Caco-2 (cell line): ENCODE measurements at regions not wholly inside any gene's neighbourhood (a gene's known extent, or its start where the extent isn't known, plus 50 kb on each side); places are given as distances from the start of the nearest gene placed in this dataset.
"Not testable (repeated sequence)": the region's sequence is repeated elsewhere in the genome, so short reads cannot be mapped to it uniquely, and the experiment has no call there.

Experiments used
- BruUV-seq: library from RNA; stranded (reverse); fragments of 400-500 nt; replicated peaks from 2 replicates; lab custom pipeline; 2021; lab: Mats Ljungman, UMichigan
- CTCF ChIA-PET: fragments of 300-600 bp; sonication (Branson Sonifier 250); formaldehyde crosslinking; loops from one replicate; lab custom pipeline; 2022; ENCODE audit warnings: antibody characterized with exemption; lab: Charles Lee
- POLR2A ChIA-PET: fragments of 300-600 bp; sonication (Branson Sonifier 250); formaldehyde crosslinking; loops from one replicate; lab custom pipeline; 2022; ENCODE audit warnings: antibody characterized with exemption; lab: Charles Lee
- DNase-seq, 2 experiments: peaks; one replicate each; pipeline versions ENCODE4 v3.0.0 to v3.0.0-alpha.2; 2020 to 2022
- H3K27me3 ChIP-seq: replicated peaks from 2 replicates; pipeline ENCODE4 v1.6.0; 2011; ENCODE audit warnings: low read length; ENCODE audit not compliant: control insufficient read depth, insufficient read depth
- H3K36me3 ChIP-seq: 2 replicates; pipeline ENCODE4 v1.5.1; 2011; ENCODE audit warnings: low read length; ENCODE audit not compliant: control insufficient read depth, insufficient read depth
- H3K4me1 ChIP-seq: fragments of 250-450 bp; sonication (Bioruptor Pico); 2 replicates; pipeline ENCODE4 v1.5.1; 2020; ENCODE audit warnings: mild to moderate bottlenecking
- H3K4me3 ChIP-seq: 2 replicates; pipeline ENCODE4 v1.5.1; 2011; ENCODE audit warnings: low read depth, mild to moderate bottlenecking, control low read depth, low read length
- H3K9me3 ChIP-seq: fragments of 250-450 bp; sonication (Bioruptor Pico); 2 replicates; pipeline ENCODE4 v1.5.1; 2020; ENCODE audit warnings: mild to moderate bottlenecking, moderate library complexity
- H3K27ac Mint-ChIP-seq: one replicate; pipeline ENCODE4 v1.8.0; 2022; ENCODE audit warnings: mixed read lengths; ENCODE audit not compliant: unreplicated experiment
- H3K27me3 Mint-ChIP-seq: one replicate; pipeline ENCODE4 v1.8.0; 2022; ENCODE audit warnings: mixed read lengths; ENCODE audit not compliant: insufficient read depth, unreplicated experiment
- H3K36me3 Mint-ChIP-seq: one replicate; pipeline ENCODE4 v1.8.0; 2022; ENCODE audit warnings: mild to moderate bottlenecking, mixed read lengths; ENCODE audit not compliant: insufficient read depth, unreplicated experiment
- H3K4me1 Mint-ChIP-seq: one replicate; pipeline ENCODE4 v1.8.0; 2022; ENCODE audit warnings: low read depth, mixed read lengths; ENCODE audit not compliant: unreplicated experiment
- H3K4me3 Mint-ChIP-seq: one replicate; pipeline ENCODE4 v1.8.0; 2022; ENCODE audit warnings: mild to moderate bottlenecking, moderate library complexity, mixed read lengths; ENCODE audit not compliant: unreplicated experiment
- H3K9me3 Mint-ChIP-seq: one replicate; pipeline ENCODE4 v1.8.0; 2022; ENCODE audit warnings: mixed read lengths; ENCODE audit not compliant: unreplicated experiment
- CTCF ChIP-seq, 2 experiments: fragments of 200-600 bp in 1 of 2; IDR thresholded peaks; 1 replicate in 1 of 2; 2 replicates in 1 of 2; pipeline versions ENCODE4 v1.5.1 to v1.8.0; 2011 to 2022; ENCODE audit warnings: antibody characterized with exemption in 1 of 2, control low read depth in 1 of 2, inconsistent platforms in 1 of 2, low read depth in 1 of 2, low read length in 1 of 2, mild to moderate bottlenecking in 1 of 2, moderate library complexity in 1 of 2; ENCODE audit not compliant: insufficient read depth in 1 of 2, severe bottlenecking in 1 of 2, unreplicated experiment in 1 of 2
- intact Hi-C: fragments of 100-400 bp; cut with micrococcal nuclease; formaldehyde crosslinking; loops from one replicate; pipeline ENCODE4 v1.10.0; 2022; ENCODE audit not compliant: unreplicated experiment

DNA sequence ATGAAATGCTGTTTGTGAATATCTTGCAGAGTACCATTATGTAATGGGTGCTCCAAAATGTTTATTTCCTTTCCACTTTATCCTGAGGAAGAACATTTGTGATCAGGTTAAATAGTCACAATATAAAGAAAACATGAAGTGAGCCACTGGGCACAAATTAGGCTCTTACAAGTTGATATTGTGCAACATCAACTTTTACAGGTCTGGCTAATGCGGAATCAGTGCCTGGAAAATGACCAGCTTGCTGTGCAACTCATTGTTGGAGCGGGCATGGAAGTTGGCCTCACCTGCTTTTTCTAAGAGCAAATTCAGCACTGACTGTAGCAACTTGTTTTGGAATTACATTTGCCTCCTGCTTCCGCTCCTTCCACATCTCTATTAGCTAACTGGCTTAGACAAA is 216.9 kb upstream of the PLPPR1 start:
- Histone ChIP-seq H3K4me3 (no peak overlapping the region), H3K27me3 (no peaks in the 10 kb centered on the region), H3K9me3 (no peaks in the 10 kb centered on the region; the same call in 1 of the 2 replicates), H3K4me1 (no peaks in the 10 kb centered on the region), H3K36me3 (no peaks in the 10 kb centered on the region)
- no TSS peak for BruUV-seq
- ChIA-PET CTCF (no interaction called here), POLR2A (no interaction called here)
- DNase-seq: no peak
- Mint-ChIP-seq H3K36me3 (no peaks in the 10 kb centered on the region), H3K9me3 (no peaks in the 10 kb centered on the region), H3K4me3 (no peak overlapping the region), H3K27me3 (peaks cover 2% of the 10 kb centered on the region), H3K27ac (no peak overlapping the region), H3K4me1 (no peaks in the 10 kb centered on the region)
- TF ChIP-seq CTCF (IDR thresholded peaks at IDR 0.05; ENCODE audit: insufficient read depth in 1 of 2, low read depth in 1 of 2, low read length in 1 of 2, severe bottlenecking in 1 of 2, unreplicated experiment in 1 of 2): no peak
- intact Hi-C loops: no loop called here

DNA sequence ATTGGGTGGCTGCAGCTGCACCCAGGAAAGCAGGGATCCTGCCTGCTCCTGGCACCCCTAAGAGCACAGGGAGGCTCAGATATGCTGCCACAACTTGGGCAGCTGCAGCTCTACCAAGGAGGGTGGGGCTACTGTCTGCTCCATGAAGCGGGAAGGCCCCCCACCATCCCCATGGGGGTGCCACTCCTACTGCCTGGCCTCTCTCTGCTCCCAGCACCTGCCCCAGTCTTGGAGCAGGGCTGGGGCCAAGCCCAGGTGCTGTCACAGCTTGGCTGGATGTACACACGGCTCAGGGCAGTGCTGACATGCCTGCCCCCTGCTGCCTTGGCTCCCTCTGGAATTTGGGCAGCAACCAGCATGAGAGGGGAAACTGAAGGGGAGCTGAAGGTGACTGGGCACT is 214.7 kb upstream of the PLPPR1 start:
- intact Hi-C loops: no loop called here
- Histone ChIP-seq H3K4me1 (no peaks in the 10 kb centered on the region), H3K4me3 (no peak overlapping the region), H3K36me3 (no peaks in the 10 kb centered on the region), H3K9me3 (no peaks in the 10 kb centered on the region; the same call in 1 of the 2 replicates), H3K27me3 (no peaks in the 10 kb centered on the region)
- no TSS peak for BruUV-seq
- H3K27me3 Mint-ChIP-seq: peaks cover 2% of the 10 kb centered on the region
- ChIA-PET CTCF (no interaction called here), POLR2A (no interaction called here)
- H3K36me3 Mint-ChIP-seq: no peaks in the 10 kb centered on the region
- H3K27ac Mint-ChIP-seq: no peak overlapping the region
- no peaks in the 10 kb centered on the region for H3K4me1 Mint-ChIP-seq
- no peaks in the 10 kb centered on the region for H3K9me3 Mint-ChIP-seq
- TF ChIP-seq CTCF (IDR thresholded peaks at IDR 0.05; ENCODE audit: insufficient read depth in 1 of 2, low read depth in 1 of 2, low read length in 1 of 2, severe bottlenecking in 1 of 2, unreplicated experiment in 1 of 2): no peak
- no peak for DNase-seq
- H3K4me3 Mint-ChIP-seq: no peak overlapping the region

- H3K27me3 ChIP-seq: no peaks in the 10 kb centered on the region
- intact Hi-C loops: no loop called here
- no TSS peak for BruUV-seq
- no peaks in the 10 kb centered on the region for H3K36me3 Mint-ChIP-seq
- no peak overlapping the region for H3K4me3 Mint-ChIP-seq
- H3K9me3 Mint-ChIP-seq: no peaks in the 10 kb centered on the region
- ChIA-PET CTCF (no interaction called here), POLR2A (no interaction called here)
- H3K4me1 Mint-ChIP-seq: no peaks in the 10 kb centered on the region
- no peak for DNase-seq
- no peaks in the 10 kb centered on the region for H3K9me3 ChIP-seq
- no peaks in the 10 kb centered on the region for H3K36me3 ChIP-seq
- no peaks in the 10 kb centered on the region for H3K27me3 Mint-ChIP-seq
- no peaks in the 10 kb centered on the region for H3K4me1 ChIP-seq
- H3K4me3 ChIP-seq: no peak overlapping the region
- no peak overlapping the region for H3K27ac Mint-ChIP-seq
- TF ChIP-seq CTCF (IDR thresholded peaks at IDR 0.05; ENCODE audit: insufficient read depth in 1 of 2, low read depth in 1 of 2, low read length in 1 of 2, severe bottlenecking in 1 of 2, unreplicated experiment in 1 of 2): no peak
Observed at GRCh38 chr9:100819980-100820379, 208.5 kb upstream of the PLPPR1 start.

- H3K4me3 ChIP-seq, DNase-seq, CTCF ChIA-PET: not testable (repeated sequence)
Observed at GRCh38 chr9:100833035-100833434, 195.5 kb upstream of the PLPPR1 start.

More at GRCh38 chr9:100833035-100833434, 195.5 kb upstream of the PLPPR1 start:
- H3K4me3 Mint-ChIP-seq, H3K27me3 ChIP-seq, H3K9me3 Mint-ChIP-seq, BruUV-seq, H3K4me1 Mint-ChIP-seq, POLR2A ChIA-PET, H3K36me3 ChIP-seq, H3K9me3 ChIP-seq, H3K4me1 ChIP-seq, H3K27me3 Mint-ChIP-seq, H3K27ac Mint-ChIP-seq, H3K36me3 Mint-ChIP-seq: not testable (repeated sequence)
- intact Hi-C loops: loop anchor here (10.0 kb wide), 1 partner anchor 228 kb away; no protein-coding TSS in a partner anchor
